HG03159 (cell line): ENCODE measurements at regions not wholly inside any gene's neighbourhood (a gene's known extent, or its start where the extent isn't known, plus 50 kb on each side); places are given as distances from the start of the nearest gene placed in this dataset.
A peak's percentile ranks its signal among the peaks of the same experiment; 100 is the strongest.

Experiments used
- ATAC-seq: cut with Tn5 transposase; IDR thresholded peaks from one replicate; pipeline ENCODE4 v1.9.1; 2021; ENCODE audit warnings: mild to moderate bottlenecking, moderate library complexity; ENCODE audit not compliant: unreplicated experiment

DNA sequence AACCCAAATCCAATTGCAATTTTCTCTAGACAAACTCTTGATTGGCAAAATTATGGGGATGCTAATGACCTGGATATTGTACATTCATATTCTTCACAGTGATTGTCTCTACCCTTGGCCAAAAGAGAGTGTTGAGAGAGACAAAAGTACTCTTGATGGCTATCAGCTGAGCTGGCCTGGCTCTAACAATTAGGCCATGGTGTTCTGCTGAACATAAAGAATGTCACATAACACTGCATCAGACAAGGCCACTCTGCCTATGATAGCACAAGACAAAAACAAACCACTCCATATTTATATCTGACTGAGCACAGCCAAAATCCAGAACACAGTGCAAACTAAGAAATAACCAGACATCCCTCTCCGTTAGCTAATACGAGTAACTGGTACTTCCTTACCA is 101.7 kb downstream of the ADAMTS1 start:
- no peak for ATAC-seq

DNA sequence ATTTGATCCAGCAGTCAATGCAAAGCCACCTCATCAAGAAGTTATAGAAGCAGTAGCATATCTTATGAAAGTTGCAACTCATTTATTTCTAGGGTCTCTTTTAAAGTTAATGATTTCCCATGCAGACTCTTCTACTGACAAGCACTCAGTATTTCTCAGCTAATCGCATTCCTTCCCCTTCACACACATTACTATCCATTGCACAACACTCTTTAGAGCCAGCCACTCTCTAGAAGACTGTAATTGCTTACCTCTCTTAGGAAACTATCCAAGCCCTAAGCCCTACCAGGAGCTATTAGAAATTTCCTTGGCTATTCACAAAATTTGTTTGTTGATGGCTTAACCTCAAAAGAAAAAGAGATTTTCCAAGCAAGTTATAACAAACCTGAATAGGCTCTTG is 106.0 kb downstream of the ADAMTS1 start:
- no peak for ATAC-seq

DNA sequence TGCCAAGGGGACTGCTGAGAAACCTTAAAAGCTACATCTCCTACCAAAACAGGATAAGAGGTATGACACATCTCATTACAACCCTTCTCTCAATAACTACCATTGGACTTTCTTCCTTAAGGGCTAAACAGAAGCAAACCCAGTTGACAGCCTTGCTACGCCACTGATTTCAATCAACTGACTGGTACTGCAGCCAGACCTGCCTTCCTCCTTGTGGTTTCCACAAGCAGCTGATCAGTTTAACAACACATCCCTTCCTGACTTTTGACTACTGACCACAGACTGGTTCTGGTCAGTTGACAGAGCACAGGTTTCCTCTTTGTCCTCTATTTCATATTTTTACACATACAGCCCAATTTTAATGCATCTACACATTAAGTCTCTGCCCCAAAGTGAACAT is 108.8 kb downstream of the ADAMTS1 start:
- ATAC-seq = no peak

DNA sequence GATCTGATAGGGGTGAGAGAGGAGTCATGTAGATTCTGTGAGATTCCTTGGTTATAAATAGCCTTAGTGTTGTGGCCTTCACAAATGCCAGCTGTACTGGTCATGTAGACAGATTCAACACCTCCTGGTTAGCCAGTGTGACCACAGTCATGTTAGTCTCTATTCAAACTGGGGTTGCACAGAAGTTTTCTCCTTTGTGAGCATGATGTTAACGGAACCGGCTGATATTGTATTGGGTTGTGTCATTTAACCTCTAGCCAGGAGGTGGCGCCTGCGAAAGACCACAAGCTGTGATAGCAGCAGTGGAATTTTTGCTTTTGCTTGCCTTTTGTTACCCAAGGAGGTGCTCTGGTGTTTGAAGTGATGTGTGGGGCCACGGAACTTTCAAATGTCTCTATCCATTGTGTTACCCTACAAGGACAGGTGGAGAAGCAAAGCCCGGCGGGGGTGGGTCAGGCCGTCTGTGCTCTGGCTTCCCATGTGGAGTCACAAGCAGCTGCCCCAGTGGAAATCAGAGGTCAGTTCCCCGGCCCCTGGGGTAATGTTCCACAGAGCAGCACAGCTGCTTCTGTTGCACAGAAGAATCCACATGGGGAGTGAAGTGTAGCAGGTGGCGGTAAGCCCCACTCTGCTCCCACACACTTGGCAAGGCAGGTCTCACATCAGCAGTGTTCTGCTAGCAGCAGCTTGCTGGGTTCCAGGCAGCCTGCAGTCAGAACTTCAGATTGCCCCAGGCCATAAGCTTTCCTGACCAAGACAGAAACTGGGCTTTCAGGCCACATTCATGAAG is 112.6 kb downstream of the ADAMTS1 start:
- ATAC-seq = peak; percentile 74

DNA sequence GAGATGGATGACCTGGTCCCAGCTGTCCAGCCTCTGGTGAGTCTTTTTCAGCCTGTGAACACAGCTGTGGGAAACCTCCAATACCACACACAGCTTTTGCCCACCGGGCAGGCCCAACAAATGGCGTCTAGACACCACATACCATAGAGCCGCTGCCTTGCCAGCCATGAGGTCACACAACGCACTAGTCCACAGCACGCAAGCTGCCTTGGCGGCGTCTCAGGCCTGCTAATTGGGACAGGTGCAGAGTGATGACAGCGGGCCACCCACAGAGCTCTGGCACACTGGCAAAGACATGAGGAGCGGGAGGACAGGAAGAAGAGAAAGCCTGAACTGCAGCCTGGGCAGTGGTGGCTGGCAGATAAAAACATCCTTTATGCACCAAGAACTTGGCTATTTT is 125.5 kb downstream of the ADAMTS1 start:
- no peak for ATAC-seq

DNA sequence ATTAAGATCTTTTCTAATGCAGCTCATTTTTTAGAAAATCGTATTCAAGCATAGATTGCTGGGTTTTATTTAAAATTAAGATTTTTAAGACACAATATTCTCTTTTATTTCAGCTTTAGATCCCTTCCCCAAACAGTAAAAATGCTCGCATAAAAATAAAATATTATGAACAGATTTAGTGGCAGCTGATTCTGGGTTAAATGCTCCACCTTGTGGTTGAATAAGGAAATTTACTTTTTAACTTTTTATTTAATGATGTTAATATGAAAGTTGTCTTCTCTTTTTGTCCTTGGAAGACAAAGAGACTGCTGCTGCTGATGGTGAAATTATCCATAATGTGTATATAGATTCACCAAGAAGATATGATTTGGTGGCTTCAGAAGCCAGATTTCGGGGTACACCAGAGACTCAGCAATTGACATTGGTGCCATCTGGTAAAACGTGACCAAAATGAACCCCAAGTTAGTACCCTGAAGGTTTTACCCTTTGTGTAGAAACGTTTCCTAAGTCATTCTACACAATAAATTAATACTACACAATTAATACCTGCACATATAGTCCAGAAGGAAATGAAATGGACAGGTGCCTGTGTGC is 128.0 kb downstream of the ADAMTS1 start:
- ATAC-seq = no peak

DNA sequence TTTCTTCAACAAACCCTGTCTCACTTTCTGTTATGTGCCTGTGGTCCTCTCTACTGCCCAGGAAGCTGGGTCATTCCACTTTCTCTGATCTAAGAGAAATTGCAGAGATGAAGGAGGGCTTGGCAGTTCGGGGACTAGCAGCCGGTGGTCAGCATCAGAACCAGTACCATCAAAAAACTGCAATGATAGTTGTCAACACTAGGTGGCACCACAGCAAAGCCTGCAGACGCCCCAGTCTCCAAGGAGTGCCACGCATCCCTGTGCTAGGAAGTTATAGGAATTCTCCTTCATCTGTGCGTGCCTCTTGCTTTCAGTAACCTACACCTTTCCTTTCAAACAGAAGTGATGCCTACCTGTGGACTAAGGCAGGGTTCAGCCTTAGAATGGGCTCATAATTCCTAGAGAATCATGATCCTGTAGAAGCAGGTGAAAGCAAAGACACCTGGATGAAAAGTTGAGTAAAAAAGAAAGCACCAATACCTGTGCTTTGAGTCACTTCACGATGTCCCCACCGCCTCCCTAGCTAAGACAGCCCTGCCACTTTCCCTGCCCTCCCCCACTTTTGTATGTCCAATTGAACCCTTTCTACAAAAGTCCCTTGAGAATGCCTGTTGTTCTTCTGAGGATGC is 129.2 kb downstream of the ADAMTS1 start:
- ATAC-seq = peak; percentile 60

DNA sequence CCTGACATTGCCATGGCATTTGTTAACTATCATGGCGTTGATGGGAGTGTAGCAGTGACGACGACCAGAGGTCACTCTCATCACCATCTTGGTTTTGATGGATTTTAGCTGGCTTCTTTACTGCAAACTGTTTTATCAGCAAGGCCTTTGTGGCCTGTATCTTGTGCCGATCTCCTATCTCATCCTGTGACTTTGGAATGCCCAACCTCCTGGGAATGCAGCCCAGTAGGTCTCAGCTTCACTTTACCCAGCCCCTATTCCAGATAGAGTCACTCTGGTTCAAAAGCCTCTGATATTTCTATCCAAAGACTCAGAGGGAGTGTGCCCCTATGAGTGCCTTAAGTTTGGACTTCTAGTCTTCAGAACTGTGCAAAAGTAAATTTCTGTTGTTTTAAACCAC is 130.1 kb downstream of the ADAMTS1 start:
- ATAC-seq = no peak

DNA sequence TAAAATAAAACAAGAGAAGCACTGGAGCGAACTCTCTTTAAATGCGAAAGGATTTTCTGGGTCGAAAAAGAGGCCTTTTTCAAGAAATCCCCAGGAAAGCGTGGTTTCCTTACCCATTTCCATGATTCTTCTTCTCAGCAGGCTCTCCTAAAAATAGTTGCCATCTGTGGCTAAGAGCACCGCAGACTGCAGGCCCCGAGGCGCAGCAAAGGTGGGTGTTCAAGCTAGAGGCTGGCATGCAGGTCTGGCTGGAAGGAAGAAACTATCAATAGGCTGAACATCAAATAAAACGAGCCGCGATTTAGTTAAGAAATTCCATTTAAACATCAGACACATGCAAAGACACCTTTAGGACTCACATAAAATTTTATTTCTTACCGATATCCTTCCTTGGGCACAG is 135.1 kb downstream of the ADAMTS1 start:
- no peak for ATAC-seq

DNA sequence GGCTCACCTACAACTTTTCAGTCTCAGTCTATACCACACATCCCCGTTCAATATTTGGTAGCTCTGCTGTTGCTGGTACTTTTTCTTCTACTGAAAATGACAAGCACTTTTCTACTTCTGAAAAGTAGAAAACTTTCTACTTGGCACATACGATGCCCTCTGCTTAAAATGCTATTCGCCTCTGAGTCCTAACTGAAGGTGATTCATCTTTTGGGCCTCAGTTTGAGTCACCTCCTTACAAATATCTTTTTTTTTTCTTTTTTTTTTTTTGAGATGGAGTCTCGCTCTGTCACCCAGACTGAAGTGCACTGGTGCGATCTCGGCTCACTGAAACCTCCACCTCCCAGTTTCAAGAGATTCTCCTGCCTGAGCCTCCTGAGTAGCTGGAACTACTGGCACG is 136.0 kb upstream of the CYYR1 start:
- no peak for ATAC-seq

DNA sequence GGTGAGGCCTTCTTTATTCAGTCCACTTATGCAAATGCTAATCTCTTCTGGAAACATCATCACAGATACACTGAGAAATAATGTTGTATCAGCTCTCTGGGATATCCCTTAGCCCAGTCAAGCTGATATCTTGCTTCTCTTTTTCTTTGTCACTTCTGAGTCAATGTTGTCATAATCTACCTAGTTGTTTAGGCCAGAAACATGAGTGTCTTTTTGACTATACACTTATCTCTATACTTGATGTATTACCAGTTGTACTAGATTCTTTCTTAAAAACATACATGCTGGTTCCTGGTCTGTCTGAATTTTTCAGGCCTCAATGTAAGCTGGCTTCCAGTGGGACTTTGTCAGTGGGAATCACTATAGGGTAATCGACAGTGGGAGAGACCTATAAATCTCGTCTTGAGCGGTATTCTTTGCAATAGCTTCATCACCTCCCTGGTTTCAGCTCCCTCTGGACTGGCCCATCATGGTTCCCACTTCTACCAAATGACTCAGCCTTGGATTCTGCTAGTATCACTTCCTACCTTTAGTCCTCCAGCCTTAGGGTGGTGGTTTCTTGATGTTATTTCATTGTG is 135.2 kb upstream of the CYYR1 start:
- no peak for ATAC-seq

DNA sequence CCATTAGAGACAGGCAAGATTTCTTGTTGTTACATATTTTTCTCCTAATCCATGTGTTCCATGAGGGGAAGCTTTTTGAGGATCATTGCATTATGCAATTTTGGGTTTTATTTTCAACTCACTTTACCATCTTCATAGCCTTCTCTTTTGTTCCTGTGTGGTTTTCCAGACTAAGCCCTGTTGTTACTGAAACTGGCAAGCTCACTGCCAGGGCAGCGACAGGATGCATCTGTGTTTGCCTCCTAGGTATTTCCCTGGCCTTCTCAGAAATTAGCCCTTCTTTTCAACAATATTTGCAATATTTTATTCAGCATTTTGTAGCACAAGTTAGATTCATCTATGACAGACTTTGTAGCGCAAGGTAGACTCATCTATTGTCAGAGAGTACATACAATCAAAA is 134.2 kb upstream of the CYYR1 start:
- ATAC-seq = no peak

DNA sequence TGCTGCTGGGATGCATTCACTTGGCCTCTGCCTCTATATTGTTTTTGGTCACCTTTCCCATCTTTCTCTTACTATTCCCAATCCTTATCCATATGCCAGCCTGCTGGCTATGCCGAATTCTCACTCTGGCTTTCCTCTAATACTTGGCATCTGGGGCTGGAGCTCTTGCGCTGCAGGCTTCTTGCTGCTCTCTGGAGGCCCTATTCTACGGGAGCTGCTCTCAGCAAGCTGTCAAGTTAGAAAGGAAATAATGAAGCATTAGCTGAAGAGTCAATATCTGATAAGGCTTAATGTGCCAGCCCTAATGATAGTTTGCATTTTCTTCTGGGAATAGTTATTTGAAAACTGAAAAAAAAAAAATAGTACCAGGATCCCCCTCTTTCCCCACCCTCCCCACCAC is 125.3 kb upstream of the CYYR1 start:
- ATAC-seq = no peak

DNA sequence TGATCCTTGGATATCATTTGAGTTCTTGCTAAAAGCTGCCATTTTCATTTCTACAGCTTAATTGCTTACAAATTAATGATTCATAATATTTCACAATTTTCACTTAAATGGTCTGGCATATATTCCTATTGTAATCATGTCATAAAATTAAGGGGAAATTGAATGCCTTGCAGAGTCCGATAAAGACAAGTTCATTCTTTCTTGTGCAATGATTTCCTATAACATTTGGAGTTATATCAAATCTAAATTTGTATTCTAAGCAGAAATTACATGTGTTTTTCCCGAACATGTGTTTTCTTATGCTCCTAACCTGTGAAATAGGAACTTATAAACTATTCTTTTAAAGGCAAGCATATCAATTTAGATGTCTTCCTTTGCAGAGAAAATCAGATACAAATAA is 118.3 kb upstream of the CYYR1 start:
- ATAC-seq = no peak

DNA sequence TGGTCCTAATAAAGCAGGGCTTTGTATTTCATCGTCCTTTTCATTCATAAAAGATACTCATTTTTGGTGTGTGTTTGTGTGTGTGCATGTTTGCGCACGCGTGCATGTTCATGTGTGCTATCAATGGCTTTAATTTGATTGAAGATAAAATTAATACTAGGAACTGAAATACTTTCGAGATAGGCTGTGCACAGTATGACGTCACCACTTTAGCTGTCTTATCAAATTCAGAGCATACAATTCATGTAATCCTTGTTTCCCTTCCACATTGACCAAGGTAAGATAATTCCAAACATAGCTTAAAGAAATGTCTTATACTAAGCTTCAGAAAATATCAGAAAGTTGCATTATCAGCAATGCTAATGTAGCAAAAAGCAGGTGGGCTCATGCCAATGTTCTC is 113.6 kb upstream of the CYYR1 start:
- ATAC-seq = peak; percentile 10

DNA sequence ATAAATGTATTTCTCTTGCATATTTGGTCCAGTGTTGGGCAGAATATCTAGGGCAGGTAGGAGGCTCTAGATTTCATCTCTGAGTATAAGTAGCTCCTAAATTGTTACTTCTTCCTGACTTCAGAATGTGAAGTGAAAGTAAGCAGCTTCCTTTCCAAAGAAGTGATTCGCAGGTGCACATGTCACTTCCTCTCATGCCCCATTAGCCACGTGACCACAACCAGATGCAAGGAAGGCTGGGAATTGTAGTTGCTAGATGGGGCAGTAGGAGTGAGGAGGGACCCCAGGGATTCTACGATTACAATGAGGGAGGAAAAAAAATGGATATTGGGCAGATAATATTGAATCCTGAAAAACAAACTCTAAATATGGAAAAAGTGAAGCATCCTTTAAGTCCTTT is 113.2 kb upstream of the CYYR1 start:
- peak; percentile 73 for ATAC-seq

DNA sequence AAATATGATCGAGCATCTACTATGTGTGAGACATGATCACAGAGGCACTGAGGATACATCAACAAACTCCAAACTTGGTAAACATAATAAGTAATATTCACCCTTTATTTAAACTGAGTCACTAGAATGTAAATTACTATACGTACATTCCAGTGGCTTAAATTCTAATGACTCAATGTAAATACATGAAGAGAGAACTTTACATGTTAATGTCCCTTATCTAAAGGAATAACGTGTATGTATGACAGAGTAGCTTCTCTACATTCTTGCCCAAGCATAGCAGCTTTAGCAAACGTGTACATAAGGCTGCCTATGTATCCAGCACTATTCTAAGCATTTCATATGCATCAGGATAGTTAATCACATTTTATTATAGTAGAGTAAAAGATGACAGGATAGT is 111.8 kb upstream of the CYYR1 start:
- ATAC-seq = no peak

DNA sequence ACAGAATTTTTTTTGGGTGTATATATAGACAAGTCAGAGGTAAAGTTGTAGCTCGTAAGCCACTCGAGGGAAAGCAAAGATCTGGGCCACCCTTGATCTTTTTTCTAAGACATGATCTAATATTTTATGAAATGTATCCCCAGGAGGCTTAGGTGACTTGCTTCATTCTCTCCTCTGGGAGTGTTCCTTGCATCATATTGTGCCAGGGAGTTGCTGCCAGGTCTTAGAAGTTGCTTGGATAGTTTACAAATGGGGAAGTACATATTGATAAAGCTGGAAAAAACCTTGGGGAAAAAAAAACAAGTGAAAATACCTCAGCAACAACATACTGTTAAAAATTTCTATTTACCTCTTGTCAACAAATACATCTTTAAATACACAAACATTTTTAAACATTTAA is 110.9 kb upstream of the CYYR1 start:
- no peak for ATAC-seq

DNA sequence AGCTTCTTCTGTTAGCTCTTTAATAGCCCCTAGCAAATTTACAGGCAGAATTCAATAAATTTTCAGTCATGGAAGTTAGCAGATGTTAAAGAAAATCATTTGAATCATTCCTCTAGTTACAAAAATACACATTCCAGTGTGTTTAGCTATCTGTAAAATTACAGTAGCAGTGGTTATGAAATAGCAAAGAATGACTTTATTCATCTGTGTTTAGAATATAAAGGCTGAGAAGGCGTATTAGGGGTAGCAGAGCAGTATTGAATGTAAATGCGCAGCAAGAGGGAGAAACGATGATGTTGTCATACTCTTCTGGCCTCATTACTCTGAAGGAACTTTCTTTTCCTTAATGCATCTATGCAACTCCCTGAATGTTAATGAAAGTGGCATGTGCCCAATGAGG is 106.2 kb upstream of the CYYR1 start:
- ATAC-seq = no peak

DNA sequence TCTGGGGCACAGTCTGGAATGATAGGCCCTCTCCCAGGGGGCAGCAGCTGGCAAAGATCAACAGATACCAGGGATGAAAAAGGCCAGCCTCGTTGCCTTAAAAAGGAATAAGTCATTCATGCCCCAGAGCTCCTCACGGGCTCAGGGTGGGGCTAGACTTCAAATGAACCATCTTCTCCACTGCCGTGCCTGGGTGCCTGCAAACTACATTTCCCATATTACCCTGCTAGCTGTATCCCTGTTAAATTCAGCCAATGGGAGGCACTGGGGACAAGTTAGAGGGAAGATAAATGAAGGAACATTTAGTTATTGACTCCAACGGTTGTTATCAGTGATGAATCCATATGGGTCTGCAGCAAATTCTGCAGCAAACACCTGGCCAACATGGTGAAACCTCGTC is 101.2 kb upstream of the CYYR1 start:
- ATAC-seq = no peak

DNA sequence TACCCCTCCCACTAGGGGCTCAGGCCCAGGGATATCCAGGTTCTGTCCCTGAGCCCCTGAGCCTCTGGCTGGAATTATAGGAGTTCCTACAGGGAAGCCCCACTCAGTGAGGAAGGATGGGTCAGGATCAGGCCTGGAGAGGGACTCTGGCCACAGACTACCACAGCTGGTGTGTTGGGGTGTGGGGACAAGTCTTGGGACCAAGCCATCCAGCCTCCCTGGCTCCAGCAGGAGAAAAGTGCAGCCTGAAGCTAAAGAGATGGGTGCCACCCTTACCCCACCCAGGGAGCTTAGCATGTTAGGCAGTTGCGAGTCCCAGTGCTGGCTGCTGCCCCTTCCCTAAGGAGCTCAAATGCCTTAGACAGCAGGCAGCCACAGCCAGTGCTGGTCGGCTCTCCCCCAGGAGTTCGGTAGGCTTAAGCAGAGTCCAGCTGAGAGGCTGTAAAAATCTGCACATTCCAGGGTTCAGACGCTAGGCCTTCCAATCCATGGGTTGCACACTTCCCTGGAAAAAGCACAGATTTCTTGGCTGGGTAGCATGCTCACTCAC is 96.2 kb upstream of the CYYR1 start:
- ATAC-seq = no peak

DNA sequence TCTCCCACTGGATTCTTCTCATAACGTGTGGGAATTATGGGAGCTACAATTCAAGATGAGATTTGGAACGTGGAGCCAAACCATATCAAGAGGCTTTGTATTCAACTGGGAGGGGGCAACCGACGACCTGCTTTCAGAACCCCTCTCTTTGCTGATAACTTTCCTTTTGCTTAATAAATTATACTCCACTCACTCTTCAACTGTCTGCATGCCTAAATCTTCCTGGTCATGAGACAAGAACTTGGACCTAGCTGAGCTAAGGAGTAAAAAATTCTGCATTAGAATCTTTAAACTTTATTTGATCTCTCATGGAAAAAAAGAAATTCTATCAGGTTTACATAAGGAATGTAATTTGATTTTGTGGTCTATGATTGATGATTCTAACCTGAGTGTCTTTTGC is 86.7 kb upstream of the CYYR1 start:
- no peak for ATAC-seq
